ENCODE measurements at regions not wholly inside any gene's neighbourhood (a gene's known extent, or its start where the extent isn't known, plus 50 kb on each side); places are given as distances from the start of the nearest gene placed in this dataset.

- H3K36me3 Mint-ChIP-seq: no peaks in the 10 kb centered on the region
- POLR2A ChIA-PET: no interaction called here
- no peaks in the 10 kb centered on the region for H3K27me3 Mint-ChIP-seq
- no peaks in the 10 kb centered on the region for H3K4me1 Mint-ChIP-seq
- peaks cover 2% of the 10 kb centered on the region for H3K9me3 Mint-ChIP-seq
- no peak for DNase-seq
- H3K27ac Mint-ChIP-seq: no peak overlapping the region
- no peak for ATAC-seq (ENCODE audit: low read depth)
- H3K4me3 Mint-ChIP-seq: no peak overlapping the region
Observed at GRCh38 chr16:13435873-13436474, 484.0 kb upstream of the ERCC4 start.

DNA sequence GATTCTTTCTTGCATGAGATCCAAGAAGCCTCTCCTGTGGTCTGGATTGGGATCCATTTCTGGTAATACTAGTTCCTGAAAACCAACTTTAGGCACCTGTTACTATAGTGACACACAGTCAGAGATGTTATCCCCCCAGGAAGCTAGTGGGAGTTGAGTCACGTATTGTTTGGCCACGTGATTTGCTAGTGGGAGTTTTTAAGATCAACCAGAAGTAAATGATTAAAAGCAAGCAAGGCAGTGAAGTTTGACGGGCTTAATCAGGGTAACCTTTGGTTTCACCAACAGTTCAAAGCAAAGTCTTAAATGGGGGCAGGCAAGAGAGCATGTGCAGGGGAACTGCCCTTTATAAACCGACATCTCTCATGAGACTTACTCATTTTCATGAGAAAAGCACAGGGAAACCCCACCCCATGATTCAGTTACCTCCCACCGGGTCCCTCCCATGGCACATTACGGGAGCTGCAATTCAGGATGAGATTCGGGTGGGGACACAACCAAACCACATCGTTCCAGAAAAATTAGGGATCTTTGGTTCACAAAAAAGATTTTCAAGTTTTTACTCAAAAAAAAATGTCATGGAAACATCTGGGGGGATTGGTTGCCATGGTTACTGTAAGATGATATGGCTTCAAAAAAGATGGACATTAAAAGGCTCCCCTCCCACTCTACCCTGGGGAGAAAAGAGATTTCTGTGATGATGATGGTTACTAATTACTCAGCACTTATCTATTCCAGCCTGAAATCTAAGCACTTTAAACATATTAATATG is 483.1 kb upstream of the ERCC4 start:
- POLR2A ChIA-PET: no interaction called here
- Mint-ChIP-seq H3K9me3 (peaks cover 2% of the 10 kb centered on the region), H3K36me3 (no peaks in the 10 kb centered on the region), H3K4me1 (no peaks in the 10 kb centered on the region), H3K27ac (no peak overlapping the region), H3K4me3 (no peak overlapping the region), H3K27me3 (no peaks in the 10 kb centered on the region)
- no peak for ATAC-seq (ENCODE audit: low read depth)
- DNase-seq: no peak

DNA sequence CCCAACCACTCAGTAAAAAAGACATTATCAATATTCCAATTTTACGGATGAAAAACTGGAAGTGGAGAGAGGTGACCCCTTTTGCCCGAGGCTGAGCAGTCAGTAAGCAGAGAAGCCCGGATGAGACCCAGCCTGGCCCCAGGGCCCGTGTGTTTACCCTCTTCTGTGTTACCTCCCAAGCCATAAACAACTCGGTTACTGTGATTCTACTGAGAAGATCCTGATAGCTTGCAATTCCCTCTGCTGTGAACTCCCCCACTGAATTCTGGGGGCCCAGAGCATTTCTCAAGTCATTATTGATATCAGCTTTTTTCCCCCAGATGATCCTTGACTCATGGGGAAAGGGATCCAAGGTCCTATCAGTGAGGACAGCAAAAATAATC is 482.6 kb upstream of the ERCC4 start:
- Mint-ChIP-seq H3K4me1 (no peaks in the 10 kb centered on the region), H3K27me3 (no peaks in the 10 kb centered on the region), H3K4me3 (no peak overlapping the region), H3K27ac (no peak overlapping the region), H3K9me3 (peaks cover 2% of the 10 kb centered on the region), H3K36me3 (no peaks in the 10 kb centered on the region)
- no peak for DNase-seq
- POLR2A ChIA-PET: no interaction called here
- no peak for ATAC-seq (ENCODE audit: low read depth)

DNA sequence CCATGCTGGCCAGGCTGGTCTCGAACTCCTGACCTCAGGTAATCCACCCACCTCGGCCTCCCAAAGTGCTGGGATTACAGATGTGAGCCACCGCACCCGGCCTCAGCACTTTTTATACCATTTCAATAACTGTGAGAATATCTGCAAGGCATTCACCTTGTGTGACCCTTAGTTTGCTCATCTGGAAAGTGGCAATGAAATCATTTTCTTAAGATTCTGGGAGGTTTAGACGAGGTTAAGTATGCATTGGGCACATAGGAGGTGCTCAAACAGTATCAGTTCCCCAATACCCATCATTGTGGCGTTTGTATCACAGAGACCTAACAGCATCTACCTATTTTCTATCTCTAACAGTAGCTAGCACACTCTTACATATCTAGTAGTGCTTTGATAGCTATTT is 481.9 kb upstream of the ERCC4 start:
- POLR2A ChIA-PET: no interaction called here
- no peaks in the 10 kb centered on the region for H3K27me3 Mint-ChIP-seq
- H3K36me3 Mint-ChIP-seq: no peaks in the 10 kb centered on the region
- H3K4me1 Mint-ChIP-seq: no peaks in the 10 kb centered on the region
- DNase-seq (no peak), ATAC-seq (ENCODE audit: low read depth) (no peak)
- H3K4me3 Mint-ChIP-seq: no peak overlapping the region
- H3K9me3 Mint-ChIP-seq: peaks cover 4% of the 10 kb centered on the region
- no peak overlapping the region for H3K27ac Mint-ChIP-seq

DNA sequence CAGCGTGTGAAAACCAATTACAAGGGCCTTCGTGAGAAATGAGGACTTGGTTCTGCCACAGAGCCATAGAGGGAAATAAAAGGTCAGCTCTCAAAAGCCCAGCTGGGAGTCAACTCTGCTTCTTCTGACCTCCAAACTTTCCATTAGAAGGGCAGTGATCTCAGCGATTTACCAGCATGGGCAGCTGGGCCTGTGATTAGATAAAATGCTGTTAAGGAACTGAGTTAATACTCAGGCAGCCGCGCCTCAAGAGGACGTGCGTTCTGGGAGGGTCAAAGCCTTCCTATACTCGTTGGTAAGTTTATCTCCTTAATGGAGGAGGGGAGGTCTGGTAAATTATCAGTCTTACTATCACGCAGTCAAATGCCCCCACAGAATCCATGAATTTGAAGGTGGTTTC is 480.2 kb upstream of the ERCC4 start:
- ATAC-seq (ENCODE audit: low read depth) (no peak), DNase-seq (no peak)
- Mint-ChIP-seq H3K4me3 (no peak overlapping the region), H3K4me1 (no peaks in the 10 kb centered on the region), H3K27me3 (no peaks in the 10 kb centered on the region), H3K36me3 (no peaks in the 10 kb centered on the region), H3K27ac (no peak overlapping the region), H3K9me3 (peaks cover 4% of the 10 kb centered on the region)
- POLR2A ChIA-PET: no interaction called here

DNA sequence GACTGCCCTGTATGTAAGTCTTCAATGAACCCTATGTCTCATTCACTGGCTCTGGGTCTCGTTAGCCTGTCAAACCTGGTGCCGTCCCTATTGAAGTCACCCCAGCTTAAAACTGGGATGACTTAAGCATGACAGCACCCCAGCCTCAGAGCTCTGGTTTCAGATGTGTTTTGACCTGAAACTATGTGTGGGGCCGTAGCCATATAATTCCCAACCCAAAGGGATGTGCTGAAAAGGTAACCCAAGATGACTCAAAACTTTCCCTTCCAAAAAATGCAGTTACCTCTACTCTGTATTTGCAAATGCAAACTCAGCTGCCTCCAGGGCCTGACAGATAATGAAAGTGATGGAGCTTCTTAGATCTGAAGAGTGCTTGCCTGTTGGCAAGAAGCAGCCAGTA is 478.3 kb upstream of the ERCC4 start:
- Mint-ChIP-seq H3K27ac (no peak overlapping the region), H3K36me3 (no peaks in the 10 kb centered on the region), H3K9me3 (peaks cover 2% of the 10 kb centered on the region), H3K27me3 (no peaks in the 10 kb centered on the region), H3K4me3 (no peak overlapping the region), H3K4me1 (no peaks in the 10 kb centered on the region)
- POLR2A ChIA-PET: no interaction called here
- DNase-seq: no peak
- ATAC-seq (ENCODE audit: low read depth): no peak

DNA sequence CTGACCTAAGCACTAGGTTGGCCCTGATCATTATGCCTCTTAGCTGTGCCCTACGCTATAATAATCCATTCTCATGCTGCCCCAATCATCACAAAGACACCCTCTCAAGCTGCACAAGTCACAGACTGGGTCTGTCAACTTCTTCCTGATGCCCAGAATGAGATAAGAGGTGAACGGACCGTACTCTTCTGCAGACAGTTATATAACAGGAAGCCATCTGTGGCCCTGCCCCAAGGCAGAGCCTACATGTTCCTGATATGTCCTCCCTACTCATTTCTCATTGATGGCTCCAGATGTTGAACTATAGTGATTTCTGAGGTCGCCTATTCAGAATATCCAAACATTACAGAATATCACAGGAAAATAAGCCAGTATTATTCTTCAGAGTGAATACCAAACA is 471.6 kb upstream of the ERCC4 start:
- Mint-ChIP-seq H3K4me1 (no peaks in the 10 kb centered on the region), H3K27ac (no peak overlapping the region), H3K9me3 (no peaks in the 10 kb centered on the region), H3K27me3 (no peaks in the 10 kb centered on the region), H3K36me3 (no peaks in the 10 kb centered on the region), H3K4me3 (no peak overlapping the region)
- DNase-seq: no peak
- POLR2A ChIA-PET: no interaction called here
- no peak for ATAC-seq (ENCODE audit: low read depth)

DNA sequence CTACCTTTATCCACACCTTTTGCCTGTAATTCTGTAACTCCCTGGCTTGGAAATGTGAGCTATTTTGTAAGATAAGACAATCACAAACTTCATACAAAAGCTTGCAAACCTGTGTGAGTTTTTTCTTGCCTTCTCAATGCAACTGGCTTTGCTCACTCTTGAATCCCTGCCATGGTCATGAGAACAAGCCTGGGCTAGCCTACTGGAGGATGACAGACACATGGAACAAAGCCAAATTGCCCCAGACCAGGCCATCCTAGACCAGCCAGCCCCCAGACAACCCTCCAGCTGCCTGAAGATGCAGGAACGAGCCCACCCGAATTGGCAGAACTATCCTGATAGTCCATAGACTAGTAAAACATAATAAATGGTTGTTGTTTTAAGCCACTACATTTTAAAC is 466.6 kb upstream of the ERCC4 start:
- no peaks in the 10 kb centered on the region for H3K36me3 Mint-ChIP-seq
- H3K4me3 Mint-ChIP-seq: no peak overlapping the region
- H3K4me1 Mint-ChIP-seq: no peaks in the 10 kb centered on the region
- DNase-seq: no peak
- POLR2A ChIA-PET: interaction anchor here (0.6 kb wide), 1 partner anchor 51 kb away, joined by 3 read pairs; no protein-coding TSS in a partner anchor
- no peak overlapping the region for H3K27ac Mint-ChIP-seq
- no peaks in the 10 kb centered on the region for H3K27me3 Mint-ChIP-seq
- H3K9me3 Mint-ChIP-seq: no peaks in the 10 kb centered on the region
- ATAC-seq (ENCODE audit: low read depth): no peak

DNA sequence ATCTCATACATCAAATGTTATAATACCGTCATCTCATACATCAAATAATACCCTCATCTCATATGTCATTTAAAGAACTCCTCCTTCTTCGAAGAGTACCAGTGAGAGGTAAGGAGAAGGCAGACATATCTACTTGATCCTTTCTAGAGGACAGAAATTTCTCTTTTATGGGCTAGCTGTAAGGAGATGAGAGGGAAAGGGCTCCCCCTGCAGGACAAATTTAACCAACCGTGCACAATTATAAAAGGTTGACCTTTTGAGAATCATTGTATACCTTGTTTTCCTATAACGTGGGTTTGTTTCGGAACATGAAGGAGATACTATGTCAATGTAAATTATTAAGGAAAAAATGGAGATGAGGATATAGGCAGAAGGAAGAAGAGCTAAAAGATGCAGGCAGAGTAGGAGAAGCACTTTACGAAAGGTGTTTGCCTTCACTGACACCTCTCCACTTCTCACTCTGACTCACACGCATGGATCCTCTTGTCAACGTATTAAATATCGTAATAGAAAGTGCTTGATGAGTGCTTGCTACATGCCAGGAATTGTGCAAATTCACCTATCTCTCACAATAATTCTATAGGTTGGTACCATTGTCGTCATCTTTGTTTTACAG is 465.9 kb upstream of the ERCC4 start:
- Mint-ChIP-seq H3K4me3 (no peak overlapping the region), H3K27ac (no peak overlapping the region), H3K9me3 (no peaks in the 10 kb centered on the region), H3K4me1 (no peaks in the 10 kb centered on the region), H3K36me3 (no peaks in the 10 kb centered on the region), H3K27me3 (no peaks in the 10 kb centered on the region)
- ATAC-seq (ENCODE audit: low read depth): no peak
- no peak for DNase-seq
- POLR2A ChIA-PET: no interaction called here

DNA sequence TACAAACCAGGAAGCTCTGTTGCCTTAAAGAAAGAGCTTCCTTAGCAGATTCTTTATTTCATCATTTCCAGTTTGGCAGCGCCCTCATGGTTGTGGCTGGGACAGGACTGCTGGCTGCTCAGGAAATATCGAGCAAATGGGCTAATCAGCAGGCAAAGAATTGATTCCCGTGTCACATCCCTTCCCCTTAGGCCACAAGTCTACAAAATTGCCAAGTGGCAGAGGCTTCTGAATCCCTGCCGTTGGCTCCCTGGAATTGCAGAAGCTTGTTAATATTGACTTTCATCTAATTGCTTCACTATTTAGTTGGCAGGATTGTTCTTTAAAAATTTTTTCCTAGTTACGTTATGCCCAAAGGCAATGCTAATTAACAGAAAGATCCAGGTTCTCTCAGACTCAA is 456.3 kb upstream of the ERCC4 start:
- H3K4me3 Mint-ChIP-seq: no peak overlapping the region
- no peak for DNase-seq
- H3K9me3 Mint-ChIP-seq: peaks cover 4% of the 10 kb centered on the region
- no peaks in the 10 kb centered on the region for H3K4me1 Mint-ChIP-seq
- no peaks in the 10 kb centered on the region for H3K27me3 Mint-ChIP-seq
- no peak overlapping the region for H3K27ac Mint-ChIP-seq
- POLR2A ChIA-PET: no interaction called here
- H3K36me3 Mint-ChIP-seq: no peaks in the 10 kb centered on the region
- no peak for ATAC-seq (ENCODE audit: low read depth)

DNA sequence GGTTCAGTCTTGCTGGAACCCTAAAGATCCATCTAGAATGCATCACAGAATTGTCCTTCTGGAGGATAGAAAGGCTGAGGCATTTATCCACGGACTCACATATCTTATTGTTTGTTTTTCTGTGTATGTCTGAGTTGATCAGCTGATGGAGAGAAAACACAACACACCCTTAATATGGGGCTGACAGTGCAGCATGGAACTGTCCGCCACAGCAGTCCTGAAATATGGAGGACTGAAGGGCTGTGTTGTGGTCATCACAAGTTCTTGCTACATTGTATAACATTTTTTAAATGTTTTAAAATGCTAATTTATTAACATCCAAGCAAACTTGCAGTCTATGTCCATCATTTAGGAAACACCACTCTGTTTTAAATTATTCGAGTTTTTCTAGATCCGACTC is 448.9 kb upstream of the ERCC4 start:
- POLR2A ChIA-PET: no interaction called here
- DNase-seq (no peak), ATAC-seq (ENCODE audit: low read depth) (no peak)
- Mint-ChIP-seq H3K4me1 (no peaks in the 10 kb centered on the region), H3K9me3 (peaks cover 6% of the 10 kb centered on the region), H3K27me3 (no peaks in the 10 kb centered on the region), H3K36me3 (no peaks in the 10 kb centered on the region), H3K27ac (no peak overlapping the region), H3K4me3 (no peak overlapping the region)

DNA sequence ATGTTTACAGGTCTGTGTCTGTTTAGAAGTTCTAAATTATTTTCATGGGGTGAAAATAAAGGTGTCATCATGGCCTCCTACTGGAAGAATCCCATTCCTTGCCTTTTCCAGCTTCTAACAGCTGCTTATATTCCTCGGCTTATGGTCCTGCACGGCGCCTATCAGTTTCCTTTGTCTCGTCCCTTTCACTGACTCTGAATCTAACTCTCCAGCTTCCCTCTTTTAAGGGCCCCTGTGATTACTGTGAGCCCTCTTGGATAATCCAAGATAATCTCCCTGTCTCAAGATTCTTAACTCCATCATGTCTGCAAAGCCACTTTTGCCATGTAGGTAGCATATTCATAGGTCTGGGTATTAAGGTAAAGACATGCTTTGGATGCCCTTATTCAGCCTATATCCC is 441.0 kb upstream of the ERCC4 start:
- ATAC-seq (ENCODE audit: low read depth) (no peak), DNase-seq (no peak)
- Mint-ChIP-seq H3K27me3 (no peaks in the 10 kb centered on the region), H3K36me3 (no peaks in the 10 kb centered on the region), H3K4me3 (no peak overlapping the region), H3K9me3 (peaks cover 8% of the 10 kb centered on the region), H3K27ac (no peak overlapping the region), H3K4me1 (no peaks in the 10 kb centered on the region)
- POLR2A ChIA-PET: no interaction called here

GRCh38 chr16:13479549-13479948 is 440.4 kb upstream of the ERCC4 start:
- POLR2A ChIA-PET: no interaction called here
- peaks cover 8% of the 10 kb centered on the region for H3K9me3 Mint-ChIP-seq
- H3K27ac Mint-ChIP-seq: no peak overlapping the region
- DNase-seq (no peak), ATAC-seq (ENCODE audit: low read depth) (no peak)
- H3K4me3 Mint-ChIP-seq: no peak overlapping the region
- H3K27me3 Mint-ChIP-seq: no peaks in the 10 kb centered on the region
- H3K36me3 Mint-ChIP-seq: no peaks in the 10 kb centered on the region
- H3K4me1 Mint-ChIP-seq: no peaks in the 10 kb centered on the region

DNA sequence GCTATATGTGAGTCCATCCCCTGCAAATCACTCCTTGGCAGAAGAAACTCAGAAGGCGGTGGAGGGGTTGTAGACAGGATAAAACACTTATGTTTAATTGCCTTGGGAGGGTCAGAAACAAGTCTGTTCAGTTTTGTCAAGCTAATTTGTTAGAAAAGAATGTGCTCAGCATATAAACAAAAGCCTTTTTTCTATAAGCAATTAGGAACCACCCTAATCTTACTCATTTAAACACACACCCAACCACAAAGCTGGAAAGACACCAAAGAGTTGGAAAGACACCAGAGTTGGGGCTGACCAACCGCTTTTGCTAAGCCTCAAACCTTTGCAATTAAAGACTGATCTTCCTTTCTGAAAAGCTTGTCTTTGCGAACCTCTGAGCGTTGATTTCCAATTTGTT is 439.2 kb upstream of the ERCC4 start:
- no peaks in the 10 kb centered on the region for H3K27me3 Mint-ChIP-seq
- ATAC-seq (ENCODE audit: low read depth) (no peak), DNase-seq (no peak)
- no peaks in the 10 kb centered on the region for H3K4me1 Mint-ChIP-seq
- H3K4me3 Mint-ChIP-seq: no peak overlapping the region
- H3K36me3 Mint-ChIP-seq: no peaks in the 10 kb centered on the region
- no peak overlapping the region for H3K27ac Mint-ChIP-seq
- POLR2A ChIA-PET: no interaction called here
- peaks cover 10% of the 10 kb centered on the region for H3K9me3 Mint-ChIP-seq
